ENCODE measurements at regions not wholly inside any gene's neighbourhood (a gene's known extent, or its start where the extent isn't known, plus 50 kb on each side); places are given as distances from the start of the nearest gene placed in this dataset.

- TF ChIP-seq CTCF (IDR thresholded peaks at IDR 0.05): no peak
- TF ChIP-seq POLR2A (IDR thresholded peaks at IDR 0.05): no peak
Measured at GRCh38 chr1:114298008-114298407, 144.3 kb upstream of the SYT6 start.

Data from esophagus squamous epithelium (tissue), 4 donors.